ENCODE measurements at regions not wholly inside any gene's neighbourhood (a gene's known extent, or its start where the extent isn't known, plus 50 kb on each side); places are given as distances from the start of the nearest gene placed in this dataset.

- no peak for TF ChIP-seq CTCF (IDR thresholded peaks at IDR 0.05; ENCODE audit: low read depth, low read length)
- TF ChIP-seq EZH2phosphoT487 (IDR thresholded peaks at IDR 0.05; ENCODE audit: low read depth) = no peak
Measured at GRCh38 chr21:33126569-33126968, 56.6 kb downstream of the OLIG1 start.
